Neural progenitor cell (in vitro differentiated cells): ENCODE measurements at regions not wholly inside any gene's neighbourhood (a gene's known extent, or its start where the extent isn't known, plus 50 kb on each side); places are given as distances from the start of the nearest gene placed in this dataset.

Experiments
- DNase-seq: peaks from one replicate; pipeline ENCODE4 v3.0.0-alpha.2; 2016; ENCODE audit warnings: low spot score
- H2AFZ ChIP-seq: fragments of 200-600 bp; sonication (generic); replicated peaks from 2 replicates; pipeline ENCODE4 v1.6.1; 2016; ENCODE audit warnings: antibody characterized with exemption
- H3F3A ChIP-seq: fragments of 200-600 bp; sonication (generic); 2 replicates; pipeline ENCODE4 v1.6.1; 2016; ENCODE audit warnings: antibody characterized with exemption, low read depth
- H3K27ac ChIP-seq: fragments of 200-600 bp; sonication (generic); 2 replicates; pipeline ENCODE4 v1.5.1; 2016; ENCODE audit warnings: mild to moderate bottlenecking
- H3K27me3 ChIP-seq: fragments of 200-600 bp; sonication (generic); 2 replicates; pipeline ENCODE4 v1.6.1; 2016; ENCODE audit warnings: mild to moderate bottlenecking, moderate library complexity
- H3K36me3 ChIP-seq: fragments of 200-600 bp; sonication (generic); 2 replicates; pipeline ENCODE4 v1.5.1; 2016
- H3K4me1 ChIP-seq: fragments of 200-600 bp; sonication (generic); 2 replicates; pipeline ENCODE4 v1.6.1; 2016; ENCODE audit warnings: mixed run types
- H3K4me2 ChIP-seq: fragments of 200-600 bp; sonication (generic); 2 replicates; pipeline ENCODE4 v1.6.1; 2016
- H3K4me3 ChIP-seq: fragments of 200-600 bp; sonication (generic); 2 replicates; pipeline ENCODE4 v1.5.1; 2016
- H3K79me2 ChIP-seq: fragments of 200-600 bp; sonication (generic); 2 replicates; pipeline ENCODE4 v1.6.1; 2016; ENCODE audit warnings: low read depth
- H3K9ac ChIP-seq: fragments of 200-600 bp; sonication (generic); 2 replicates; pipeline ENCODE4 v1.6.1; 2016
- H3K9me3 ChIP-seq: fragments of 200-600 bp; sonication (generic); 2 replicates; pipeline ENCODE4 v1.5.1; 2016; ENCODE audit warnings: low read depth
- H4K20me1 ChIP-seq: fragments of 200-600 bp; sonication (generic); 2 replicates; pipeline ENCODE4 v1.6.1; 2016; ENCODE audit warnings: low read depth
- H3K27ac Mint-ChIP-seq: 3 replicates; pipeline ENCODE4 v1.8.0; 2021; ENCODE audit warnings: mixed read lengths
- H3K27me3 Mint-ChIP-seq: 2 replicates; pipeline ENCODE4 v1.8.0; 2022; ENCODE audit warnings: low read depth, mild to moderate bottlenecking, inconsistent platforms, moderate library complexity, mixed read lengths; ENCODE audit not compliant: insufficient read depth
- H3K36me3 Mint-ChIP-seq: 3 replicates; pipeline ENCODE4 v1.8.0; 2021; ENCODE audit warnings: mixed read lengths
- H3K4me1 Mint-ChIP-seq: 3 replicates; pipeline ENCODE4 v1.8.0; 2021; ENCODE audit warnings: mixed read lengths
- H3K4me3 Mint-ChIP-seq: 3 replicates; pipeline ENCODE4 v1.8.0; 2021; ENCODE audit warnings: mild to moderate bottlenecking, moderate library complexity, mixed read lengths
- H3K9me3 Mint-ChIP-seq: 3 replicates; pipeline ENCODE4 v1.8.0; 2020; ENCODE audit warnings: mixed read lengths
- CTCF ChIP-seq: fragments of 200-600 bp; sonication (generic); IDR thresholded peaks from 2 replicates; pipeline ENCODE4 v1.5.1; 2017; ENCODE audit warnings: antibody characterized with exemption, mild to moderate bottlenecking
- EZH2 ChIP-seq: fragments of 200-600 bp; sonication (generic); IDR thresholded peaks from 2 replicates; pipeline ENCODE4 v1.6.1; 2017; ENCODE audit warnings: antibody characterized with exemption, mild to moderate bottlenecking, moderate library complexity
- EZH2phosphoT487 ChIP-seq: fragments of 200-600 bp; sonication (generic); IDR thresholded peaks from 2 replicates; pipeline ENCODE4 v1.6.1; 2017; ENCODE audit warnings: antibody characterized with exemption

GRCh38 chr5:64437496-64437895 is 68.3 kb upstream of the RGS7BP start:
- Histone ChIP-seq H3K9ac (no peak overlapping the region), H3K27me3 (no peaks in the 10 kb centered on the region), H3K4me3 (no peak overlapping the region), H3F3A (no peaks in the 10 kb centered on the region), H3K4me1 (no peaks in the 10 kb centered on the region), H3K79me2 (no peaks in the 10 kb centered on the region), H2AFZ (no peak overlapping the region), H3K27ac (no peak overlapping the region), H3K36me3 (no peaks in the 10 kb centered on the region), H3K4me2 (no peak overlapping the region), H4K20me1 (no peaks in the 10 kb centered on the region), H3K9me3 (no peaks in the 10 kb centered on the region)
- TF ChIP-seq EZH2 (no peak), CTCF (no peak), EZH2phosphoT487 (no peak)
- H3K4me3 Mint-ChIP-seq, result no peak overlapping the region
- H3K4me1 Mint-ChIP-seq, result no peaks in the 10 kb centered on the region
- H3K27me3 Mint-ChIP-seq, result no peaks in the 10 kb centered on the region
- H3K27ac Mint-ChIP-seq, result no peak overlapping the region
- no peaks in the 10 kb centered on the region for H3K9me3 Mint-ChIP-seq
- no peaks in the 10 kb centered on the region for H3K36me3 Mint-ChIP-seq
- no peak for DNase-seq

GRCh38 chr5:64451551-64451950 is 54.3 kb upstream of the RGS7BP start:
- Mint-ChIP-seq H3K27ac (no peak overlapping the region), H3K4me1 (peaks cover 10% of the 10 kb centered on the region)

GRCh38 chr5:64453405-64453804 is 52.4 kb upstream of the RGS7BP start:
- no peaks in the 10 kb centered on the region for H4K20me1 ChIP-seq
- H3K27ac ChIP-seq, result no peak overlapping the region
- no peaks in the 10 kb centered on the region for H3K27me3 ChIP-seq
- H3F3A ChIP-seq, result no peaks in the 10 kb centered on the region
- DNase-seq, result no peak
- no peak overlapping the region for H3K27ac Mint-ChIP-seq
- no peak overlapping the region for H3K9ac ChIP-seq
- H3K4me2 ChIP-seq, result peak overlapping the region; percentile 32
- H3K36me3 Mint-ChIP-seq, result no peaks in the 10 kb centered on the region
- no peak overlapping the region for H3K4me3 ChIP-seq
- H2AFZ ChIP-seq, result no peak overlapping the region
- H3K4me1 ChIP-seq, result peaks cover 12% of the 10 kb centered on the region
- no peaks in the 10 kb centered on the region for H3K79me2 ChIP-seq
- H3K9me3 Mint-ChIP-seq, result no peaks in the 10 kb centered on the region
- H3K4me1 Mint-ChIP-seq, result peaks cover 10% of the 10 kb centered on the region
- no peaks in the 10 kb centered on the region for H3K36me3 ChIP-seq
- H3K4me3 Mint-ChIP-seq, result no peak overlapping the region
- TF ChIP-seq CTCF (no peak), EZH2phosphoT487 (no peak), EZH2 (no peak)
- no peaks in the 10 kb centered on the region for H3K9me3 ChIP-seq
- no peaks in the 10 kb centered on the region for H3K27me3 Mint-ChIP-seq

More at GRCh38 chr5:64451551-64451950, 54.3 kb upstream of the RGS7BP start:
- H3K4me1 ChIP-seq, result peaks cover 12% of the 10 kb centered on the region
- H3K4me3 ChIP-seq, result no peak overlapping the region
- no peaks in the 10 kb centered on the region for H4K20me1 ChIP-seq
- no peaks in the 10 kb centered on the region for H3K36me3 Mint-ChIP-seq
- TF ChIP-seq EZH2, result no peak
- peak; percentile 28 for TF ChIP-seq CTCF
- no peak for TF ChIP-seq EZH2phosphoT487
- H3K27me3 Mint-ChIP-seq, result no peaks in the 10 kb centered on the region
- no peaks in the 10 kb centered on the region for H3K27me3 ChIP-seq
- H3K9me3 ChIP-seq, result no peaks in the 10 kb centered on the region
- no peak overlapping the region for H3K9ac ChIP-seq
- H3K4me3 Mint-ChIP-seq, result no peak overlapping the region
- no peaks in the 10 kb centered on the region for H3K36me3 ChIP-seq
- H3K27ac ChIP-seq, result no peak overlapping the region
- peak; percentile 44 for DNase-seq
- no peaks in the 10 kb centered on the region for H3F3A ChIP-seq
- H3K79me2 ChIP-seq, result no peaks in the 10 kb centered on the region
- H3K9me3 Mint-ChIP-seq, result no peaks in the 10 kb centered on the region
- H3K4me2 ChIP-seq, result no peak overlapping the region
- no peak overlapping the region for H2AFZ ChIP-seq
